BLaER1 treated with 17β-estradiol and CSF1 and Interleukin-3, amounts not matched to agents 10 nM and 100 nM (cell line): ENCODE measurements at regions not wholly inside any gene's neighbourhood (a gene's known extent, or its start where the extent isn't known, plus 50 kb on each side); places are given as distances from the start of the nearest gene placed in this dataset.

ENCODE experiments used
- H3K27ac ChIP-seq, 11 experiments: shearing (Covaris generic); formaldehyde crosslinking; 2 replicates each; pipeline ENCODE4 v1.8.1; 2022
- H3K27me3 ChIP-seq, 11 experiments: shearing (Covaris generic); formaldehyde crosslinking; 2 replicates each; pipeline ENCODE4 v1.8.1; 2022
- H3K36me3 ChIP-seq, 11 experiments: shearing (Covaris generic); formaldehyde crosslinking; 2 replicates each; pipeline ENCODE4 v1.8.1; 2022
- H3K4me1 ChIP-seq, 10 experiments: shearing (Covaris generic); formaldehyde crosslinking; 2 replicates each; pipeline ENCODE4 v1.8.1; 2022
- H3K4me2 ChIP-seq, 11 experiments: shearing (Covaris generic); formaldehyde crosslinking; 2 replicates each; pipeline ENCODE4 v1.8.1; 2022
- H3K4me3 ChIP-seq, 10 experiments: shearing (Covaris generic); formaldehyde crosslinking; 2 replicates each; pipeline ENCODE4 v1.8.1; 2022
- H3K9ac ChIP-seq, 11 experiments: shearing (Covaris generic); formaldehyde crosslinking; 2 replicates each; pipeline ENCODE4 v1.8.1; 2022
- H3K9me3 ChIP-seq, 11 experiments: shearing (Covaris generic); formaldehyde crosslinking; replicated peaks in 1 of 11; 2 replicates each; pipeline ENCODE4 v1.8.1; 2022
- H4K20me1 ChIP-seq, 11 experiments: shearing (Covaris generic); formaldehyde crosslinking; 2 replicates each; pipeline ENCODE4 v1.8.1; 2022
- Cebpa-rat ChIP-seq, 11 experiments: shearing (Covaris generic); IDR thresholded peaks; 2 replicates each; pipeline ENCODE4 v1.8.1; 2022

DNA sequence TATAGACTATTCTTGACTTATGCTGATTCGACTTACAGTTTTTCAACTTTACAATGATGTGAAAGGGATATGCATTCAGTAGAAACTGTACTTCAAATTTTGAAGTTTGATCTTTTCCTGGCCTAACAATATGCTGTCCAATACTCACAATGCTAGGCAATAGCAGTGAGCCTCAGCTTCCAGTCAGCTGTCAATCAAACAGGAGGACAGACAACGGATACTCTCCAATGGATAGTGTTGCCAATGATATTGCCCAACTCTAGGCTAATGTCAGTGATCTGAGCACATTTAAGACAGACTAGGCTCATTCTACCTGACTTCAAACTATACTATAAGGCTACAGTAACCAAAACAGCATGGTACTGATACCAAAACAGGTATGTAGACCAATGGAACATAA is 55.0 kb upstream of the ZNF280D start:
- TF ChIP-seq Cebpa-rat (IDR thresholded peaks at IDR 0.05), result no peak
- no peak overlapping the region for H3K27ac ChIP-seq
- H3K9me3 ChIP-seq, result peaks cover 14 to 37% (median 28%) of the 10 kb centered on the region in 11 experiments; a peak in 21 of 22 replicates
- H3K4me3 ChIP-seq, result no peak overlapping the region
- no peaks in the 10 kb centered on the region for H3K4me1 ChIP-seq
- no peak overlapping the region for H3K9ac ChIP-seq
- H3K4me2 ChIP-seq, result no peak overlapping the region
- H4K20me1 ChIP-seq, result no peaks in the 10 kb centered on the region
- H3K27me3 ChIP-seq, result no peaks in the 10 kb centered on the region
- H3K36me3 ChIP-seq, result no peaks in the 10 kb centered on the region

DNA sequence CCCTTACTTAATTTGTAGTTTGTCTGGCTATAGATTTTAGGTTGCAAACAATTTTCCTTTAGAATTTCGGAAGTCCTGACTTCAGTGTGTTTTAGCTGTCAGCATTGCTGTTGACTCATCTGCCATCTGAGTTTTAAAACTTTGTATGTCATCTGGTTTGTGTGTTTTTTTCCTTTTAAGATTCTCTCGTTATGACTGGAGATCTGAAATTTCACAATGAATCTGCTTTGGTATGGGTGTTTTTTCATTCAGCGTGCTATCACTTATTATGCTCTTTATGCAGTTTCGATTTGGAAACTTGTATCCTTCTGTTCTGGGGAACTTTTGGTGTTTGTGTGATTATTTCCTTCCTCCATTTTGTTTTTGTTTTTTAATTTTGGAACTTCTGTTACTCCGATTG is 53.7 kb upstream of the ZNF280D start:
- no peaks in the 10 kb centered on the region for H3K36me3 ChIP-seq
- no peak overlapping the region for H3K4me2 ChIP-seq
- peaks cover 7 to 27% (median 16%) of the 10 kb centered on the region in 11 experiments; a peak in 20 of 22 replicates for H3K9me3 ChIP-seq
- H3K4me1 ChIP-seq, result no peaks in the 10 kb centered on the region
- H4K20me1 ChIP-seq, result no peaks in the 10 kb centered on the region
- TF ChIP-seq Cebpa-rat (IDR thresholded peaks at IDR 0.05), result no peak
- no peak overlapping the region for H3K4me3 ChIP-seq
- no peak overlapping the region for H3K27ac ChIP-seq
- no peak overlapping the region for H3K9ac ChIP-seq
- H3K27me3 ChIP-seq, result no peaks in the 10 kb centered on the region

DNA sequence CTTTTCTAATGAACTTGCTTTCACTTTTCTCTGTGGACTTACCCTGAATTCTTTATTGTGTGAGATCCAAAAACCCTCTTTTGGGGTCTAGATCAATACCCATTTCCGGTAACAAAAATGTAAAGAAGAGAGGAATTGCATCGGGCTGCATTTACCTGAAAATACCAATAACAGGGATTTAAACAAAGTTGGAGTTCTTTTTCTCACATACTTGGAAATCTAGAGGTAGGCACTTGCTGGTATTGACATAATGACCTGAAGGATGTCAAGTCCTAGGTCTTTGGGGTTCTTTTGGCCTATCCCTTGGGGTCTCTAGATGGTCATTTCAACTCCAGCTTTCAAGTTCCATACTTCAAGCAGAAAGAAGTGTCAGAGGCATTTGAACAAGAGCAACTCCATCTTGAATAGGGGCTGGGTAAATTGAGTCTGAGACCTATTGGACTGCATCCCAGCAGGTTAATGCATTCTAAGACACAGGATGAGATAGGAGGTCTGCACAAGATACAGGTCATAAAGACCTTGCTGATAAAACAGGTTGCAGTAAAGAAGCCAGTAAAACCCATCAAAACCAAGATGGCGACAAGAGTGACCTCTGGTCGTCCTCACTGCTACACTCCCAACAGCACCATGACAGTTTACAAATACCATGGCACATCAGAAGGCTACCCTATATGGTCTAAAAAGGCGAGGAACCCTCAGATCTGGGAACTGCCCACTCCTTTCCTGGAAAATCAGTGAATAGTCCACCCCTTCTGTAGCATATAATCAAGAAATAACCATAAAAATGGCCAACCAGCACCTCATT is 50.8 kb upstream of the ZNF280D start:
- H3K4me1 ChIP-seq, result no peaks in the 10 kb centered on the region
- no peaks in the 10 kb centered on the region for H3K36me3 ChIP-seq
- H3K4me2 ChIP-seq, result no peak overlapping the region
- TF ChIP-seq Cebpa-rat (IDR thresholded peaks at IDR 0.05), result no peak
- no peaks in the 10 kb centered on the region for H4K20me1 ChIP-seq
- no peaks in the 10 kb centered on the region for H3K27me3 ChIP-seq
- no peak overlapping the region for H3K27ac ChIP-seq
- H3K4me3 ChIP-seq, result no peak overlapping the region
- no peak overlapping the region for H3K9ac ChIP-seq
- H3K9me3 ChIP-seq, result peaks cover 6 to 23% (median 13%) of the 10 kb centered on the region in 11 experiments; a peak in 14 of 22 replicates

DNA sequence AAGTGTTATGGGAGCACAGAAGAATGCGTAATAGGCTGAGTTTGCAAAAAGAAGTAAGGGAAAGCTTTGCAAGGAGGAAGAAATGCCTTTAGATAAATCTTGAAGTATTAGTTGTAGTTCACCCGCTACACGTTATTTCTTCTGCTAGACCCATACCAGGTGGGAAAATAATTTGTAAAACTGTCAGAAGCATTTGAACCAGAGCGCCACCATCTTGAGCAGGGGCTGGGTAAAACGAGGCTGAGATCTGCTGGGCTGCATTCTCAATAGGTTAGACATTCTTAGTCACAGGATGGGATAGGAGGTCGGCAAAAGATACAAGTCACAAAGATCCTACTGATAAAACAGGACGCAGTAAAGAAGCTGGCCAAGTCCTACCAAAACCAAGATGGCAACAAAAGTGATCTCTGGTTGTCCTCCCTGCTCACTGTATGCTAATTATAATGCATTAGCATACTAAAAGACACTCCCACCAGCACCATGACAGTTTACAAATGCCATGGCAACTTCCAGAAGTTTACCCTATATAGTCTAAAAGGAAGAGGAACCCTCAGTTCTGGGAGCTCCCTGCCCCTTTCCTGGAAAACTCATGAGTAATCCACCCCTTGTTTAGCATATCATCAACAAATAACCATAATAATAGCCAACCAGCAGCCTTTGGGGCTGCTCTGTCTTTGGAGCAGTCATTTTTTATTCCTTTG is 50.0 kb upstream of the ZNF280D start:
- no peaks in the 10 kb centered on the region for H3K4me1 ChIP-seq
- no peaks in the 10 kb centered on the region for H3K27me3 ChIP-seq
- no peak for TF ChIP-seq Cebpa-rat (IDR thresholded peaks at IDR 0.05)
- H3K27ac ChIP-seq, result no peak overlapping the region
- no peaks in the 10 kb centered on the region for H3K36me3 ChIP-seq
- no peak overlapping the region for H3K9ac ChIP-seq
- no peaks in the 10 kb centered on the region for H4K20me1 ChIP-seq
- no peak overlapping the region for H3K4me3 ChIP-seq
- H3K9me3 ChIP-seq, result peaks cover under 1 to 19% (median 9%) of the 10 kb centered on the region in 11 experiments; a peak in 14 of 22 replicates
- no peak overlapping the region for H3K4me2 ChIP-seq
